SJCRH30 (cell line): ENCODE measurements at regions not wholly inside any gene's neighbourhood (a gene's known extent, or its start where the extent isn't known, plus 50 kb on each side); places are given as distances from the start of the nearest gene placed in this dataset.
"Not testable (repeated sequence)": the region's sequence is repeated elsewhere in the genome, so short reads cannot be mapped to it uniquely, and the experiment has no call there.

Experiments used
- DNase-seq, 2 experiments: peaks; one replicate each; pipeline ENCODE4 v3.0.0-alpha.2; 2015 to 2020
- H3K27ac ChIP-seq: fragments of 250-450 bp; sonication (Bioruptor Pico); 2 replicates; pipeline ENCODE4 v1.5.1; 2020; ENCODE audit warnings: mild to moderate bottlenecking, moderate library complexity
- H3K27me3 ChIP-seq: fragments of 250-450 bp; sonication (Bioruptor Pico); 2 replicates; pipeline ENCODE4 v1.5.1; 2020; ENCODE audit warnings: mild to moderate bottlenecking, moderate library complexity
- H3K36me3 ChIP-seq: fragments of 250-450 bp; sonication (Bioruptor Pico); 2 replicates; pipeline ENCODE4 v1.5.1; 2020; ENCODE audit warnings: mild to moderate bottlenecking, moderate library complexity
- H3K4me1 ChIP-seq: fragments of 250-450 bp; sonication (Bioruptor Pico); 2 replicates; pipeline ENCODE4 v1.5.1; 2020; ENCODE audit warnings: mild to moderate bottlenecking, moderate library complexity
- H3K4me3 ChIP-seq: fragments of 250-450 bp; sonication (Bioruptor Pico); 2 replicates; pipeline ENCODE4 v1.5.1; 2020; ENCODE audit warnings: mild to moderate bottlenecking, moderate library complexity
- H3K9me3 ChIP-seq: fragments of 250-450 bp; sonication (Bioruptor Pico); replicated peaks from 2 replicates; pipeline ENCODE4 v1.5.1; 2020; ENCODE audit warnings: mild to moderate bottlenecking, moderate library complexity

DNA sequence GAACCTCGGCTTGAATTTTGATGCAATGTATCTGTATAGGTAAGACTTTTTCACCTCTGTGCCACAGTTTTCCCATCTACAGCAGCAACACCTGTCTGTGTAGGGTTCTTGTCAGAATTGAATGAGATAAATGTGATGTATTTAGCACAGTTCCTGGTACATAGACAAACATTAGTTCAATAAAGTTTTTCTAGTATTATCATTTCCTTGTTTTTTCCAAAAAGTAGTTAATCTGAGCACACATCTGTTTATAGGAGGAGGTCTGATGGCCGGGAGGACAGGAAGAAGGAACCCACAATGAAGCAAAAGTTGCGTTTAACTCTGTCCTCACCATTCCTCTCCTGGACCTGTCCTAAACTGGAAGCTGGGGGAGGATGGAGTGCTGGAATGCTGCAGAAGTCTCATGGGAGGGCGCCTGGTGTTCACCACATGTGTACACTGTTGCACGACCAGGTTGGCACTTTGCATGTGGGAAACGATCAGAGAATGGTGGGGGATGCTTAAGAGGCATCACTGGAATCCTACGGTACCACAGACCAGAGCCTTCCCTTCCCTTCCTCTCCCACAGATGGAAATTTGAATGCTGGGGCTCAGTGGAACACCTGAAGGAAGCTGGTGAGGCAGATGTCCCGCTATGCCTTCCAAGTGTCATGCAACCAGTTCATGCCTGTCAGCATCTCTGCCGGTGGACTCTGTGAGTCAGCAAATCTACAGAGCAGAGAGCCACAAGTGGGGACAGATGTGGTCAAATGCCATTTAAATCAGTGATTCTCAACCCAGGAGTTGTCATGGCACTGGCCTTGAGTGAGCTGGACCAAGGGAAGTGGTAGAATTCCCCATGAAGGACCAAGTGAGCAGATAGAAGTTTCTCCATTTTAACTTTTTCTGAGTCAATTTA is 315.6 kb downstream of the DLEU7 start:
- H3K4me1 ChIP-seq: peaks cover 19% of the 10 kb centered on the region
- H3K36me3 ChIP-seq: no peaks in the 10 kb centered on the region
- no peak overlapping the region for H3K4me3 ChIP-seq
- DNase-seq: no peak
- no peaks in the 10 kb centered on the region for H3K27me3 ChIP-seq
- H3K27ac ChIP-seq: no peak overlapping the region
- H3K9me3 ChIP-seq: no peaks in the 10 kb centered on the region

- peak overlapping the region; percentile 52 for H3K27ac ChIP-seq
- H3K4me1 ChIP-seq: peaks cover 18% of the 10 kb centered on the region
- no peaks in the 10 kb centered on the region for H3K9me3 ChIP-seq
- H3K36me3 ChIP-seq: no peaks in the 10 kb centered on the region
- peak overlapping the region; percentile 37 for H3K4me3 ChIP-seq
- DNase-seq: peak; percentile 94 to 95
- no peaks in the 10 kb centered on the region for H3K27me3 ChIP-seq
Observed at GRCh38 chr13:50529154-50529882, 314.2 kb downstream of the DLEU7 start.

DNA sequence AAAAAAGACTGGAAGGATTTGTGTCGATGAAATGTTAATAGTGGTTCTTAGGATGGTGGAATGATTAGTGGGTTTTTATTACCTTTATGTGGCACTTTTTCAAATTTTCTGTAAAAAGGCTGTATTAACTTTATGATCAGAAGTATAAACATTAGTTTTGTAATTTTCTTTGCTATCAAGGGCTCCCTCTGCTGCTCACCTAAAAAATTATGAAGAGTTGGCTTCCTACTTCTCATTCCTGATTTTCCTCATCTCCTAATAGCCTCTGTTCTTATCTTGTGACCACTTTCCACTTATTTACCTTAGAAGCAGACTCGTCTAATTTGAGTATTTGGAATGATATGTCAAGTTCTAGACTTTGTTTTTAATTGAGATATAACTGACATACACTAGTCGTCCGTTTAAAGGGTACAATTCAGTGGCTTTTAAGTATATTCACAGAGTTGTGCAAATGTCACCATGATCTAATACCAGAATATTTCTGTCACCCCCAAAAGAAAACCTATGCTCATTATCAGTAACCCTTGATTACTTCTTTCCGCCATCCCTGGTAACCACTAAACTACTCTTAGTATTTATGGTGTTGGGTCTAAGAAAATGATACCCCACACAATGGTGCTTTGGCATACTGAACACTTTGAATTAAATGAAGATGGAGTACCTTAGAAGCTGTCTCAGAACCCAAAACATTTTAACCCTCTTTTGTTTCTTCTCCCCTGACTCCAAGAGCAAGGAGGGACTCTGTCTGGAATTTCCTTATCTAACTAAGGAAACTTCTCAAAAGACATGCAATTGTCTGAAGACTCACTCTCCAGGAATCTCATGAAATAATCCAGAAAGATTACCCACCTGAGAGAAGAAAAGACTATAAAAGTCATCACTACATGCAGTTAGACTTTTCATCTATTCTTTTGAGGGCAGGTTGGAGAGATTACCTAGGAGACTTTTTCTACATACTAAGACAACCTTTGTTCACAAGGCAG is 311.3 kb downstream of the DLEU7 start:
- no peak overlapping the region for H3K4me3 ChIP-seq
- H3K36me3 ChIP-seq: no peaks in the 10 kb centered on the region
- DNase-seq: peak in 1 of 2 experiments; percentile 56
- H3K27ac ChIP-seq: no peak overlapping the region
- H3K27me3 ChIP-seq: no peaks in the 10 kb centered on the region
- peaks cover 8% of the 10 kb centered on the region; the same call in 1 of the 2 replicates for H3K9me3 ChIP-seq
- H3K4me1 ChIP-seq: peaks cover 18% of the 10 kb centered on the region

DNA sequence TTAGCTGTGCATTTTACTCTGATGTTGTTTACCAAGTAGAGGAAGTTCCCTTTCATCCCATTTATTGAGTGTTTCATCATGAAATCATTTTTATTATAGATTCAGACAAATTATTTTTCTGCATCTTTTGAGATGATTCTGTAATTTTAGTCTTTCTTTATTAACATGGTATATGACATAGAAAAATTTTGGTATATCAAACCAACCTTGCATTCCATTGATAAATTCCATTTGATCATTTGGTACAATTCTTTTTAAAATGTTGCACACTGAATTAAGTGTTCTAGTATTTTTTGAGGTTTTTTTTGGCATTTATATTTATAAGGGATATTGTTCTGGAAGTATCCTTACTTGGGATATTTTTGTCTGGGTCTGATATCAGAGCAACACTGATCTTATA is 308.4 kb downstream of the DLEU7 start:
- H3K4me1 ChIP-seq: peaks cover 7% of the 10 kb centered on the region
- H3K9me3 ChIP-seq: peaks cover 8% of the 10 kb centered on the region
- H3K4me3 ChIP-seq: no peak overlapping the region
- no peaks in the 10 kb centered on the region for H3K36me3 ChIP-seq
- H3K27me3 ChIP-seq: no peaks in the 10 kb centered on the region
- no peak for DNase-seq
- no peak overlapping the region for H3K27ac ChIP-seq

DNA sequence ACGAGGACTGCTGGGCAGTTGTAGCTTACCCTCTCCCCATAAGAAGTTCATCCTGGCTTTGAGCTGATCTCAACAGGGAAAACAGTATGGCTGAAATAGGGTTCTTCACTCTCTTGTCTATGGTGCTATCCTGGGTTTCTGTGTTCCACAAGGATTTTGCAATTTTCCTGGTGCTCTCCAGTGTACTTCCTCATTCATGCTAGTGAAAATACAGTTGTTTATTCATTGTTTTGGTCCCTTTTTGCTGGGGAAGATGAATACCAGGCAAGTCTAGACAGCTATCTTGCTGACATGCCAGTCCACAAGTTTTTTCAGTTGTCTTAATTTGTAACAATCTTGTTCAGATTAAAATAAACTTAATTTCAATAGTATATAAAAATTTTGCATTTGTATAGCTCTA is 306.5 kb downstream of the DLEU7 start:
- Histone ChIP-seq H3K4me1 (no peaks in the 10 kb centered on the region), H3K27me3 (no peaks in the 10 kb centered on the region), H3K27ac (no peak overlapping the region), H3K36me3 (no peaks in the 10 kb centered on the region), H3K9me3 (peaks cover 8% of the 10 kb centered on the region), H3K4me3 (no peak overlapping the region)
- DNase-seq: no peak

DNA sequence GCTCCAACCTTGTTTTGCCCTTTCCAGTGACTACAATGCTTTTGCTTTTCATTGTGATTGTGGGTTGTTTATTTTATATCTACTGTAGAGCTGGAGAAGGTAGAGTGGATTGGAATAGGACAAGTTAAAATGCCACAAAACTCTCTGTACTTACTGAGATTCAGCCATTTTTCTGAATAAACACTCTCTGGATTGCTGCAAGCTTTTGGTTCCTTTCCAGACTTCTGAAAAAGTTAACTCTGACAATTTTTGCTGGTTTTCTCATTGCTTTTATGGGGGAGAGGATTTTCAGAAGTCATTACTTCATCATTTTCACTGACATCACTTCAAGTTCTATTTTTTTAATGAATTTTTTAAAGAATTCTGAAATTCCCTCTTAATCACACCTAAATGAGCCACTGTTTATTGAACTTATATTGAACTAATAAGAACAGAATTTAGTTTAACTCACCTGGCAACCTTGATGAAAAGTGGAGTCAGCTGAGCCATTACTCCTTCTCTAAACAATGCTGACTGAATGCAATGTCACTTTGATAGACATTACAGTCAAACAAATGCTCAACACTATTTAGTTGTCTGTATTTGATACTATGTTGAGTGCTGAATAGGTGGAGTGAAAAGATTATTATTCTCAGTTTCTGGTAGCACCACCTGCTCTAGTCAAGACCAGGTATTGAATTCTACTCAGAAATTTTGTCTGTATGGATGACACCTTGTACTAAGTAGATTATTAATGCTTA is 303.5 kb downstream of the DLEU7 start:
- no peak for DNase-seq
- no peaks in the 10 kb centered on the region for H3K27me3 ChIP-seq
- H3K36me3 ChIP-seq: no peaks in the 10 kb centered on the region
- H3K27ac ChIP-seq: no peak overlapping the region
- H3K9me3 ChIP-seq: peaks cover 3% of the 10 kb centered on the region
- H3K4me3 ChIP-seq: no peak overlapping the region
- peaks cover 18% of the 10 kb centered on the region for H3K4me1 ChIP-seq

- peak in 1 of 2 experiments; percentile 50 for DNase-seq
- peak overlapping the region; percentile 73 for H3K27ac ChIP-seq
- peak overlapping the region; percentile 39 for H3K4me3 ChIP-seq
- no peaks in the 10 kb centered on the region; the same call in none of the 2 replicates for H3K9me3 ChIP-seq
- no peaks in the 10 kb centered on the region for H3K27me3 ChIP-seq
- no peaks in the 10 kb centered on the region for H3K36me3 ChIP-seq
- H3K4me1 ChIP-seq: peaks cover 18% of the 10 kb centered on the region
Observed at GRCh38 chr13:50543141-50543540, 300.4 kb downstream of the DLEU7 start.

DNA sequence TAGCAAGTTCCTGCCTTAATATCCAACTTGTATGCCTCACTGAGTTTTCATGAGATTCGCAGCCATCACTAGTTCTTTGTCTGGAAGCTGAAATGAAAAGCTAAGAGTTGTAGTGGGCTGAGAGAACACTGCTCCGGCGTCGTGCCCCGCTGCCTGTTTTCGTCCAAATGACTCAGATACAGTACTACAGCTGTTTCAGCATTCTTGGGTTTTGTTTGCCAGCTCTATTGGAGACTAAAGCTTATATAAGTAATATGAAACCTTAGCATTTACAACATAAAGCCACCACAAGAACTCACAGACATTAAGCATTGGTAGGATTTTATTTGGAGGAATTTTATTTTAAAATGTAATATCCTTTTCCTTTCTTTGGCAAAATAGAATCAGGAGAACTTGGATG is 299.7 kb downstream of the DLEU7 start:
- DNase-seq: peak; percentile 81 to 91
- H3K27me3 ChIP-seq: no peaks in the 10 kb centered on the region
- peaks cover 18% of the 10 kb centered on the region for H3K4me1 ChIP-seq
- no peaks in the 10 kb centered on the region; the same call in 1 of the 2 replicates for H3K9me3 ChIP-seq
- peak overlapping the region; percentile 39 for H3K4me3 ChIP-seq
- H3K36me3 ChIP-seq: no peaks in the 10 kb centered on the region
- H3K27ac ChIP-seq: peak overlapping the region; percentile 73

DNA sequence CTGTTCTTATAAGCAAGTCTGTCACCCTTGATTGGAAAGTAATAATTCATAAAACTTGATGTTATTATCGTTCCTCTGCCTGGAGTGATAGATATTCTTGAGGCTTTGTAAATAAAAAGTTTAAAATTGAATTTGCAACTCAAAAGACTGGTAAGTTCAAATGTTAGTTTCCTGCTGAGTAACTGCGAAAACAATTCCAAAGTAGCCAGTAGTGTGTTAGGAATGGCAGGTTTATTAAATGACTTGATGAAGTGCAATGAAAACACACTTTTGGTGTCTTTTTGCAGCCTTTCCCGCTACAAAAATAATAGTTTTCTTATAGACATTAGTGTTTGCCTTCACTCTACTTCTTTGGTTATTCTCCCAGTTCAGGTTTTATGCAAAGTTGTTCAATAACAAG is 299.3 kb downstream of the DLEU7 start:
- H3K27ac ChIP-seq: peak overlapping the region; percentile 73; the same call in 1 of the 2 replicates
- no peaks in the 10 kb centered on the region for H3K36me3 ChIP-seq
- H3K9me3 ChIP-seq: no peaks in the 10 kb centered on the region; the same call in 1 of the 2 replicates
- H3K4me1 ChIP-seq: peaks cover 18% of the 10 kb centered on the region
- H3K27me3 ChIP-seq: no peaks in the 10 kb centered on the region
- H3K4me3 ChIP-seq: no peak overlapping the region
- peak in 1 of 2 experiments; percentile 24 for DNase-seq

GRCh38 chr13:50547175-50547574 is 296.3 kb downstream of the DLEU7 start:
- peaks cover 18% of the 10 kb centered on the region for H3K4me1 ChIP-seq
- DNase-seq, H3K9me3 ChIP-seq, H3K4me3 ChIP-seq, H3K27me3 ChIP-seq, H3K27ac ChIP-seq, H3K36me3 ChIP-seq: not testable (repeated sequence)

GRCh38 chr13:50548586-50548985 is 294.9 kb downstream of the DLEU7 start:
- Histone ChIP-seq H3K27me3 (no peaks in the 10 kb centered on the region), H3K36me3 (no peaks in the 10 kb centered on the region), H3K4me3 (no peak overlapping the region), H3K9me3 (no peaks in the 10 kb centered on the region), H3K27ac (no peak overlapping the region), H3K4me1 (peaks cover 7% of the 10 kb centered on the region)
- DNase-seq: no peak

- H3K36me3 ChIP-seq: no peaks in the 10 kb centered on the region
- H3K27me3 ChIP-seq: no peaks in the 10 kb centered on the region
- no peak for DNase-seq
- H3K4me1 ChIP-seq: peaks cover 3% of the 10 kb centered on the region; the same call in 1 of the 2 replicates
- H3K9me3 ChIP-seq: no peaks in the 10 kb centered on the region
- no peak overlapping the region for H3K4me3 ChIP-seq
- no peak overlapping the region for H3K27ac ChIP-seq
Observed at GRCh38 chr13:50549221-50549942, 294.1 kb downstream of the DLEU7 start.

- Histone ChIP-seq H3K36me3 (no peaks in the 10 kb centered on the region), H3K4me3 (no peak overlapping the region), H3K9me3 (no peaks in the 10 kb centered on the region), H3K27ac (no peak overlapping the region), H3K27me3 (no peaks in the 10 kb centered on the region), H3K4me1 (no peaks in the 10 kb centered on the region)
- no peak for DNase-seq
Observed at GRCh38 chr13:50550151-50550550, 293.3 kb downstream of the DLEU7 start.
